Prostate gland (tissue), 2 donors: ENCODE measurements at regions not wholly inside any gene's neighbourhood (a gene's known extent, or its start where the extent isn't known, plus 50 kb on each side); places are given as distances from the start of the nearest gene placed in this dataset.

ENCODE experiments used
- CTCF ChIP-seq, 4 experiments: fragments of 200-600 bp in 2 of 4; fragments of 450-650 bp in 2 of 4; sonication (generic) in 2 of 4; IDR thresholded peaks; 1 replicate in 3 of 4; 2 replicates in 1 of 4; pipeline ENCODE4 v1.5.1; 2016 to 2019; ENCODE audit warnings: antibody characterized with exemption in 4 of 4, mild to moderate bottlenecking in 2 of 4, moderate library complexity in 2 of 4
- POLR2A ChIP-seq: fragments of 450-650 bp; IDR thresholded peaks from one replicate; pipeline ENCODE4 v1.6.1; 2016; ENCODE audit warnings: antibody characterized with exemption, mild to moderate bottlenecking
- POLR2AphosphoS5 ChIP-seq: sonication (generic); formaldehyde crosslinking; IDR thresholded peaks from one replicate; pipeline ENCODE4 v1.6.1; 2017; ENCODE audit warnings: antibody characterized with exemption

GRCh38 chr14:21791749-21792148, 118.1 kb upstream of the OR4E1 start:
- TF ChIP-seq CTCF (IDR thresholded peaks at IDR 0.05), result no peak
- TF ChIP-seq POLR2AphosphoS5, result no peak
- TF ChIP-seq POLR2A, result no peak
